A673 (cell line): ENCODE measurements at regions not wholly inside any gene's neighbourhood (a gene's known extent, or its start where the extent isn't known, plus 50 kb on each side); places are given as distances from the start of the nearest gene placed in this dataset.

Experiments
- BruUV-seq: library from RNA; stranded (reverse); fragments of 400-500 nt; replicated peaks from 2 replicates; lab custom pipeline; 2021; lab: Mats Ljungman, UMichigan
- CTCF ChIA-PET: fragments of 300-600 bp; sonication (Branson Sonifier 250); formaldehyde crosslinking; loops from one replicate; lab custom pipeline; 2022; ENCODE audit warnings: antibody characterized with exemption; lab: Charles Lee
- POLR2A ChIA-PET: fragments of 300-600 bp; sonication (Branson Sonifier 250); formaldehyde crosslinking; loops from one replicate; lab custom pipeline; 2022; ENCODE audit warnings: antibody characterized with exemption; ENCODE audit not compliant: low non-redundant PET; lab: Charles Lee
- DNase-seq: peaks from one replicate; pipeline ENCODE4 v3.0.0-alpha.2; 2015; ENCODE audit warnings: low spot score
- H3K27ac ChIP-seq: fragments of 200-600 bp; sonication (generic); 2 replicates; pipeline ENCODE4 v1.5.1; 2016; ENCODE audit warnings: mixed run types, low read depth, mild to moderate bottlenecking, mixed read lengths, antibody characterized with exemption, low read length; ENCODE audit not compliant: poor library complexity, severe bottlenecking
- H3K27me3 ChIP-seq: fragments of 200-600 bp; sonication (generic); replicated peaks from 2 replicates; pipeline ENCODE4 v1.6.1; 2017; ENCODE audit warnings: mixed run types, low read depth, mild to moderate bottlenecking, mixed read lengths, antibody characterized with exemption, low read length; ENCODE audit not compliant: insufficient read depth, poor library complexity
- H3K36me3 ChIP-seq: fragments of 200-600 bp; sonication (generic); 2 replicates; pipeline ENCODE4 v1.6.1; 2016; ENCODE audit warnings: mixed run types, mild to moderate bottlenecking, mixed read lengths, antibody characterized with exemption, low read length; ENCODE audit not compliant: insufficient read depth, poor library complexity, severe bottlenecking
- H3K4me1 ChIP-seq: fragments of 200-600 bp; sonication (generic); 2 replicates; pipeline ENCODE4 v1.6.1; 2017; ENCODE audit warnings: mixed run types, mild to moderate bottlenecking, mixed read lengths, antibody characterized with exemption, low read length; ENCODE audit not compliant: insufficient read depth, poor library complexity, severe bottlenecking
- H3K4me3 ChIP-seq: fragments of 200-600 bp; sonication (generic); 2 replicates; pipeline ENCODE4 v1.5.1; 2016; ENCODE audit warnings: low read depth, mixed run types, mild to moderate bottlenecking, mixed read lengths, low read length; ENCODE audit not compliant: poor library complexity, severe bottlenecking
- H3K9me3 ChIP-seq: fragments of 200-600 bp; sonication (generic); 2 replicates; pipeline ENCODE4 v1.6.1; 2016; ENCODE audit warnings: mixed run types, low read depth, mild to moderate bottlenecking, mixed read lengths, antibody characterized with exemption, low read length; ENCODE audit not compliant: poor library complexity, severe bottlenecking
- CTCF ChIP-seq: fragments of 300-800, 200-600 bp; sonication (generic); conservative IDR thresholded peaks from 2 replicates; pipeline ENCODE4 v1.5.1; 2017; ENCODE audit warnings: low read depth, mild to moderate bottlenecking, antibody characterized with exemption, low read length, moderate library complexity, mixed read lengths
- EZH2 ChIP-seq: fragments of 200-600 bp; sonication (generic); IDR thresholded peaks from 2 replicates; pipeline ENCODE4 v1.6.1; 2017; ENCODE audit warnings: borderline replicate concordance, low read depth, mild to moderate bottlenecking, mixed read lengths, antibody characterized with exemption, low read length; ENCODE audit not compliant: poor library complexity, severe bottlenecking
- intact Hi-C: fragments of 100-400 bp; cut with micrococcal nuclease; formaldehyde crosslinking; loops from one replicate; pipeline ENCODE4 v1.10.0; 2022; ENCODE audit not compliant: unreplicated experiment

GRCh38 chr7:124444696-124445480 lies 320.7 kb downstream of the GPR37 start:
- ChIA-PET CTCF (no interaction called here), POLR2A (no interaction called here)
- Histone ChIP-seq H3K36me3 (no peaks in the 10 kb centered on the region), H3K4me3 (no peak overlapping the region), H3K9me3 (no peaks in the 10 kb centered on the region), H3K27me3 (no peaks in the 10 kb centered on the region), H3K4me1 (no peaks in the 10 kb centered on the region), H3K27ac (no peak overlapping the region)
- TF ChIP-seq CTCF, result no peak
- no peak for TF ChIP-seq EZH2
- BruUV-seq, result no TSS peak
- no peak for DNase-seq
- intact Hi-C loops, result no loop called here

GRCh38 chr7:124443762-124444161 lies 321.8 kb downstream of the GPR37 start:
- no TSS peak for BruUV-seq
- Histone ChIP-seq H3K4me1 (no peaks in the 10 kb centered on the region), H3K27ac (no peak overlapping the region), H3K27me3 (no peaks in the 10 kb centered on the region), H3K9me3 (no peaks in the 10 kb centered on the region), H3K36me3 (no peaks in the 10 kb centered on the region), H3K4me3 (no peak overlapping the region)
- DNase-seq, result no peak
- intact Hi-C loops, result no loop called here
- POLR2A ChIA-PET, result no interaction called here
- no peak for TF ChIP-seq CTCF
- CTCF ChIA-PET, result no interaction called here

GRCh38 chr7:124440081-124440480 lies 325.5 kb downstream of the GPR37 start:
- Histone ChIP-seq H3K27me3 (no peaks in the 10 kb centered on the region), H3K27ac (no peak overlapping the region), H3K4me1 (no peaks in the 10 kb centered on the region), H3K4me3 (no peak overlapping the region), H3K36me3 (no peaks in the 10 kb centered on the region), H3K9me3 (no peaks in the 10 kb centered on the region)
- POLR2A ChIA-PET, result no interaction called here
- TF ChIP-seq CTCF (no peak), EZH2 (no peak)
- CTCF ChIA-PET, result no interaction called here
- intact Hi-C loops, result no loop called here
- no peak for DNase-seq
- BruUV-seq, result no TSS peak
